ENCODE measurements at regions not wholly inside any gene's neighbourhood (a gene's known extent, or its start where the extent isn't known, plus 50 kb on each side); places are given as distances from the start of the nearest gene placed in this dataset.
"Not testable (repeated sequence)": the region's sequence is repeated elsewhere in the genome, so short reads cannot be mapped to it uniquely, and the experiment has no call there.

GRCh38 chr10:64023926-64024470 lies 502.8 kb downstream of the REEP3 start:
- no peak for DNase-seq (ENCODE audit: low read depth)

GRCh38 chr10:64033711-64034110 lies 512.5 kb downstream of the REEP3 start:
- no peak for DNase-seq (ENCODE audit: low read depth)

GRCh38 chr10:64036321-64036930 lies 515.2 kb downstream of the REEP3 start:
- no peak for DNase-seq (ENCODE audit: low read depth)

- no peak for DNase-seq (ENCODE audit: low read depth)
Measured at GRCh38 chr10:64037071-64037661, 516.0 kb downstream of the REEP3 start.

- DNase-seq (ENCODE audit: low read depth), result no peak
Measured at GRCh38 chr10:64038107-64038506, 516.9 kb downstream of the REEP3 start.

GRCh38 chr10:64039198-64039597 lies 518.0 kb downstream of the REEP3 start:
- DNase-seq (ENCODE audit: low read depth), result no peak

GRCh38 chr10:64040781-64041180 lies 519.6 kb downstream of the REEP3 start:
- no peak for DNase-seq (ENCODE audit: low read depth)

- peak; percentile 65 for DNase-seq (ENCODE audit: low read depth)
Measured at GRCh38 chr10:64041185-64041988, 520.2 kb downstream of the REEP3 start.

GRCh38 chr10:64041989-64042490 lies 520.8 kb downstream of the REEP3 start:
- DNase-seq (ENCODE audit: low read depth), result no peak

- DNase-seq (ENCODE audit: low read depth), result no peak
Measured at GRCh38 chr10:64044098-64044497, 522.9 kb downstream of the REEP3 start.

- not testable (repeated sequence) for DNase-seq (ENCODE audit: low read depth)
Measured at GRCh38 chr10:64044957-64045632, 523.9 kb downstream of the REEP3 start.

- DNase-seq (ENCODE audit: low read depth), result no peak
Measured at GRCh38 chr10:64054392-64054791, 533.2 kb downstream of the REEP3 start.

GRCh38 chr10:64059884-64060283 lies 538.7 kb downstream of the REEP3 start:
- DNase-seq (ENCODE audit: low read depth), result no peak

GRCh38 chr10:64060389-64060788 lies 539.2 kb downstream of the REEP3 start:
- no peak for DNase-seq (ENCODE audit: low read depth)

GRCh38 chr10:64062793-64063192 lies 541.6 kb downstream of the REEP3 start:
- no peak for DNase-seq (ENCODE audit: low read depth)

- DNase-seq (ENCODE audit: low read depth), result no peak
Measured at GRCh38 chr10:64067009-64067606, 545.9 kb downstream of the REEP3 start.

GRCh38 chr10:64067859-64068258 lies 546.7 kb downstream of the REEP3 start:
- no peak for DNase-seq (ENCODE audit: low read depth)

GRCh38 chr10:64070241-64070640 lies 549.0 kb downstream of the REEP3 start:
- no peak for DNase-seq (ENCODE audit: low read depth)

GRCh38 chr10:64071218-64071617 lies 550.0 kb downstream of the REEP3 start:
- DNase-seq (ENCODE audit: low read depth), result no peak

GRCh38 chr10:64075604-64076003 lies 554.4 kb downstream of the REEP3 start:
- no peak for DNase-seq (ENCODE audit: low read depth)

GRCh38 chr10:64076322-64076940 lies 555.2 kb downstream of the REEP3 start:
- no peak for DNase-seq (ENCODE audit: low read depth)
